Bronchial epithelial cell (primary cell): ENCODE measurements at regions not wholly inside any gene's neighbourhood (a gene's known extent, or its start where the extent isn't known, plus 50 kb on each side); places are given as distances from the start of the nearest gene placed in this dataset.
A peak's percentile ranks its signal among the peaks of the same experiment; 100 is the strongest.
"Not testable (repeated sequence)": the region's sequence is repeated elsewhere in the genome, so short reads cannot be mapped to it uniquely, and the experiment has no call there.

Source experiments
- DNase-seq: peaks from one replicate; pipeline ENCODE4 v3.0.0-alpha.2; 2010; ENCODE audit warnings: low read depth
- FAIRE-seq: peaks from 2 replicates; lab custom pipeline; 2011; peaks lifted over from hg19 to GRCh38; lab: Jason Lieb, UNC
- H3K27me3 ChIP-seq: 2 replicates; pipeline ENCODE4 v1.5.1; 2011; ENCODE audit warnings: low read length; ENCODE audit not compliant: control insufficient read depth, insufficient read depth
- H3K36me3 ChIP-seq: 2 replicates; pipeline ENCODE4 v1.5.1; 2011; ENCODE audit warnings: low read length; ENCODE audit not compliant: control insufficient read depth, insufficient read depth
- H3K4me3 ChIP-seq: 2 replicates; pipeline ENCODE4 v1.5.1; 2011; ENCODE audit warnings: mild to moderate bottlenecking, low read depth, low read length, control low read depth
- CTCF ChIP-seq: IDR thresholded peaks from 2 replicates; pipeline ENCODE4 v1.5.1; 2011; ENCODE audit warnings: mild to moderate bottlenecking, moderate library complexity, low read length, control low read depth, inconsistent platforms; ENCODE audit not compliant: insufficient read depth, severe bottlenecking

DNA sequence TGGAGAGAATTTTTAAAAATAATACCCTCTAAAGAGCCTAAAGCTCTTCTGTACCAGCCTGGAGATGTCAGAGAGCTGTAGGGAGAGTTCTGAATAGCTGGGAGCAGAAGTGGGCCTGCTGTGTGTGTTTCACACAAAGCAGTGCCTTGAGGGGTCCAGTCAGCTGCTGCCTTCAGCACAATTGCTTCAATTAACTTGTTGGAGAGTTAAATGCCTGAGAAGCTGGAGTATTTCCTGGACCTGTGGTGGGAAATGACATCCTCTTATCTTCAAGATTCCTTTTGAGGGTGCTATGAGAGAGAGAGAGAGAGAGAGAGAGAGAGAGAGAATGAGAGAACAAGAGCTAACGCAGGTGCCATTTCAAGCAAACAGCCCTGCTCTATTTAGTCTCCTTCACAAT is 96.2 kb upstream of the IL1RAPL2 start:
- FAIRE-seq (no peak), DNase-seq (no peak)
- no peak for TF ChIP-seq CTCF
- Histone ChIP-seq H3K4me3 (no peak overlapping the region), H3K36me3 (no peaks in the 10 kb centered on the region), H3K27me3 (no peaks in the 10 kb centered on the region)

GRCh38 chrX:104459796-104460195 is 106.2 kb upstream of the IL1RAPL2 start:
- no peak for FAIRE-seq
- no peaks in the 10 kb centered on the region for H3K27me3 ChIP-seq
- no peaks in the 10 kb centered on the region for H3K36me3 ChIP-seq
- H3K4me3 ChIP-seq = no peak overlapping the region
- TF ChIP-seq CTCF = no peak
- no peak for DNase-seq

DNA sequence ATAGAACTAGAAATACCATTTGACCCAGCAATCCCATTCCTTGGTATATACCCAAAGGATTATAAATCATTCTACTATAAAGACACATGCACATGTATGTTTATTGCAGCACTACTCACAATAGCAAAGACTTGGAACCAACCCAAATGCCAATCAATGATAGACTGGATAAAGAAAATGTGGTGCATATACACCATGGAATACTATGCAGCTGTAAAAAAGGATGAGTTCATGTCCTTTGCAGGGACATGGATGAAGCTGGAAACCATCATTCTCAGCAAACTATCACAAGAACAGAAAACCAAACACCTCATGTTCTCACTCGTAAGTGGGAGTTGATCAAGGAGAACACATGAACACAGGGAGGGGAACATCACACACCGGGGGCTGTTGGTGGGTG is 108.9 kb upstream of the IL1RAPL2 start:
- FAIRE-seq, H3K36me3 ChIP-seq, H3K27me3 ChIP-seq, H3K4me3 ChIP-seq, DNase-seq: not testable (repeated sequence)

GRCh38 chrX:104450316-104450715 is 115.7 kb upstream of the IL1RAPL2 start:
- DNase-seq (no peak), FAIRE-seq (no peak)
- Histone ChIP-seq H3K27me3 (no peaks in the 10 kb centered on the region), H3K4me3 (no peak overlapping the region), H3K36me3 (no peaks in the 10 kb centered on the region)
- TF ChIP-seq CTCF = no peak

DNA sequence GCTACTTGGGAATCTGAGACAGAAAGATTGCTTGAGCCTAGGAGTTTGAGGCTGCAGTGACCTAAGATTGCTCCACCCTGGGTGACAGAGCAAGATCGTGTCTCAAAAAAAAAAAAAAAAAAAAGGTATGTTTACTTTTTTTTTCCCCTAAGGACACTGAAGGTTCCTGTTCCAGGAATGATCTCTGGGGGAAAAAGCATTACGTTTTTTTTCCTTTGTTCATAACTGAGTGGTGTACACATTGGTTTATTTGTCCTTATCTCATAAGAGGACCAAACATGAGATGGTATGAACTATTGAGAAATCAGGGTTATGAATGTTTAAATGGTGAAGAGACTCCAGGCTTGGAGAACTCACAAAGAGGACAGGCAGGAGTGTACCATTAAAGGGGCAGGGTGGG is 120.4 kb upstream of the IL1RAPL2 start:
- no peak overlapping the region for H3K4me3 ChIP-seq
- H3K36me3 ChIP-seq = no peaks in the 10 kb centered on the region
- FAIRE-seq (no peak), DNase-seq (no peak)
- no peak for TF ChIP-seq CTCF
- H3K27me3 ChIP-seq = no peaks in the 10 kb centered on the region

DNA sequence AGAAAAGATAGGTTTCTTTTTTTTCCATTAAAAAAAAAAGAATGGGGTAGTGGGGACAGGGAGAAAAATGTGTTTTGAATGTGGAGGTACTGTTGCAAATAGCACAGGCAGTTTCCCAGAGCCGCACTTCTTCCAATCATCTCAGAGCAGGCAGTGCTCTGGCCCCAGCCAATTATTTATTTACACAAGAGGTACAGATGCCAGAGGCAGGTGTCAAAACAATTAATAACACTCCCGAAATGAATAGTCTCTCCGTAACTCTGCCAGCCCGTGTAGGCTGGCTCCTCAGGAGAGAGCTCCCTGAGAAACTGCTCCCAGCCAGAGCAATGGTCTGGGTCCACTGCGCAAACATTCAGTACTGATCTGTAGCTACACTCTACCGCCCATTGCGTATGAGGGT is 130.8 kb upstream of the IL1RAPL2 start:
- FAIRE-seq (no peak), DNase-seq (no peak)
- Histone ChIP-seq H3K4me3 (no peak overlapping the region), H3K27me3 (no peaks in the 10 kb centered on the region), H3K36me3 (no peaks in the 10 kb centered on the region)
- no peak for TF ChIP-seq CTCF

- no peak overlapping the region for H3K4me3 ChIP-seq
- no peaks in the 10 kb centered on the region for H3K27me3 ChIP-seq
- TF ChIP-seq CTCF = no peak
- H3K36me3 ChIP-seq = no peaks in the 10 kb centered on the region
- DNase-seq (peak; percentile 65), FAIRE-seq (no peak)
Measured at GRCh38 chrX:104432321-104432720, 133.7 kb upstream of the IL1RAPL2 start.
